NCI-H146 treated with DMSO at 0.1 percent for 48 hours (cell line): ENCODE measurements at regions not wholly inside any gene's neighbourhood (a gene's known extent, or its start where the extent isn't known, plus 50 kb on each side); places are given as distances from the start of the nearest gene placed in this dataset.
"Not testable (repeated sequence)": the region's sequence is repeated elsewhere in the genome, so short reads cannot be mapped to it uniquely, and the experiment has no call there.

Experiments
- DNase-seq: peaks from one replicate; lab custom pipeline; 2025; ENCODE audit not compliant: unreplicated experiment; lab: John Stamatoyannopoulos, UW

DNA sequence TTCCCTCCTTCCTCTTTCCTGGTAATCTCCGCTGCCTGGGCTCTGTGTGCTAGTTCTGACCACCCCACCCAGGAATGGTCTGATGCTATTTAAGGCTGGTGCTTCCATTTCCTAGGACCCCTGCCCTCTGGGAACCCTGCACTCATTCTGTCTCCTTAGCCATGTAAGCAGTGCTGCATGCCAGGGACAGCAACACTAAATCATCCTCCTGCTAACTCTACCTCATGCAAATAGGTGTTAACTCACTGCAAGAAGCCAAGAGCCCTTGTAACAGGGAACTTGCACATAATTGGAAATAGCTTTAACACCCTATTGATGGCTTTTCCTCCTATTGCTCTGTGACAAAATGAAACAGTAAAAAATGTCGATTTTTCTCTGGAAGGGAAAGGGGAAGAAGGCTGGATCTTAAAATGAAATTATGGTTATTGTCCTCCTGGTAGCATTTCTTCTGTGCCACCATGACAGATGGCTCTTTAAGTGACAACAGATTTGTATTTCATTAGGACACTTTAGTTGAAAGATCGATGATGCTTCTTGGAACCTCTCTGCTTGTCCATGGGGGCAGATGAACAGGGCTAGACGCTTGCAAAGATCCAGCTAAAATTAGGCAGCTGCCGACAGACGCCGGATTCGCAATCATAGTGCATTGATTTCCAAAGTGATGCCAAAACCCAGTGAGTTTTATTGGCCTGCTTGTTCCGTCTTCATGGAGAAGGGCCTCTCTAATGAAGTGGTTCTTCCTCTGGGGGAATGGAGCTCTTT is 551.7 kb downstream of the MATN1 start:
- no peak for DNase-seq

DNA sequence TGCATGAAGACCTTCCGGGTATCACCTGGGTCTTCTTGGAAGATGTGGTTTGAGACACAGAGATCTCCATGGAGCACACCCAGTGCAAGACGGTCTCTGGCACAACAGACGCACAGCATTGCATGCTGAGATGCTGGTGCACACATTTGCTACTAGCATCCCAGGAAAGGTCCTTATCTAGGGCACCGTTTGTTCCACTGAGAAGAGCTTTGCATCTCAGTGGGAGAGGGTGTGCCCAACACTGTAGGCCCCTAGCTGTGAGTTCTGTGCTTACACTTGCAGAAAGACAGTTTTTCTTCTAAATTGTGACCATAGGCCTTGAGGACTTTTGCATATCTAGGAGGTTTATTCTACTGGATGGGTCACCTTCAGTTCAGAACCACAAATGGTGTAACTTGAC is 554.1 kb downstream of the MATN1 start:
- DNase-seq, result no peak

DNA sequence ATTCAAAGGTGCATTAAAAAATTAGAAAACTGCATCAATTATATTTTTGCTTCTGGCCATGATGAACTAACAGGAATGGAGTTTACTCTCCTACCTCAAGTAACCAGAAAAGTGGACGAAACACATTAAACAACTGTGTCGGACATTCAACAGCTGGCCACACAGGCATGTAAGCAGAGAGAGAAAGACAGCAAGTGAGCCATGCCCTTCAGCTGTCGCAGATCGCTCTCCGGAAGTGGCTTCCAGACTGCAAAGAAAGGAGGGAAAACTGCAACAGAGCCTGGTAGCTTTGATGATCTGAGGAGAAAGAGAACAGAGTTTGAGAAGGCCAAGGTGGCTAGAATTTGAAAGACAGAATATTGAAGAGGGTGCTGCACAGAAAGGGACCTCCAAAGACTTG is 557.2 kb downstream of the MATN1 start:
- no peak for DNase-seq

DNA sequence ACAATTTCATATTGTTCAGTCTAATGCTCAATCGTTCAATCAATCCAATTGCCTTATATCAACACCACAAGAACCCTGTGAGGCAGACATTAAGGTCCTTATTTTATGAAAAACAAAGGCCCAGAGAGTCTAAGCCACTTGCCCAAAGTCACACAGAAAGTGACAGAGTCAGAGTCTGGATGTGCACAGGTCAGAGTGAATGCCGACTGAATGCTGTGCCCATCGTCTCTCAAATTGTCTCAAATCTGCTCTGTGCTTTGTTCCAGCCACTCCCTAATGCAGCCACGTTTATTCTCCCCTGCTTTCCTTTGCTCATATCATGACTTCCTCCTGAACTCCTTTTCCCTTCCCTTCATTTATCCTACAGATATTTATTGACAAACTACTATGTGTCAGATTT is 558.3 kb downstream of the MATN1 start:
- DNase-seq, result no peak

DNA sequence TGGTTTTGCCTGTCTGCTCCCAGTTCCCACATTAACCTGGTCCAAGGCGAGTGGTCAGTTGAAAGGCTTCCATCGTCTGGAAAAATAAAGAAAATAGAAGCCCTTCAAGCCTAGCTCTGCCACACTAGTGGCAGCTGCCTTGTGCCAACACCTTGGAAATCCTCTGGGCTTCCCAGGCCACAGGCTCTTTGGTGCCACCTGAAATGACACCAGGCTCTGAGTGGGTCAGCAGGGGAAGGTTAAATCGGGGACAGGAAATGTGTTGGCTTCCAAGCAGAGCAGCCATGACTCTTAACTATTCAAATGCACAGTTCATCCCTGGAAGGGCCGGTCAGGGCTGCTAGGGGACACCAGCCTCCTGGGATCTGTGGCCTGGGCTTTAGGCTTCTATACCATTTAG is 558.7 kb downstream of the MATN1 start:
- DNase-seq, result no peak

DNA sequence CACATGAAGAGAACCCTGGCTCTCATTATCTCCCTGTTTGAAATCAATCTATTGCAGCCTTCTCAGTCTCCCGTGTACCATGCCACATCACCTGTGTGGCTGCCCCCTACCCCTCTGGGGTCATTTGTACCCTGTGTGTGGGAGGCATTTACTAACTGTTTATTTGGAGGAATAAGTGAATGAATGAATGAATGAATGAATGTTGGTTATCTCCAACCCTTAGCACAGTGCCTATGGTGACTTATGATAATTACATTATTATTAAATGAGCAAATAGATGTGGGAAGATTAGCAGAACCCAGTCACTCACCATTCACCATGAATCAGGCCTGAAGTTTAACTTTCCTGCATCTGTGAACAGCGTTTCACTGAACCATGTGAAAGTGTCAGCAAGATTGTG is 560.8 kb downstream of the MATN1 start:
- DNase-seq, result no peak

DNA sequence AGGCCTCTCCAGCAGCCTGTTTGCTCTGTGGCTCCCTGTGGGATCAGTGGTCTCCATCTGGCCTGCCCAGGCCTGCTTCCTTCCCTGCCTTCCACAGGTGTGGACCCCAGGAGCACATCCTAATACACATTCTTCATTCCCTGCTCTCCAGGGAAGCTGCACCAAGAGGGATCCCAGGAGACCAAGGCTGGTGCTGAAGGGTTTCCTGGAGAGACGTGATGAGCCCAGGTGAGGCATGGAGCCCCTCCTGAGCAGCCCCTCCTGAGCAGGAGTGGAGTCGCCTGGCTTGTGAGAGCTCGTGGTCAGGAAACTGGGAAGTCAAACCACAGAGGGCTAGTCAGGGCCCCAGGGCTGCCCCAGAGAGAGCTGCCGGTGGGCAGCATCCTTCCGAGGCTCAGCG is 561.4 kb downstream of the MATN1 start:
- no peak for DNase-seq

DNA sequence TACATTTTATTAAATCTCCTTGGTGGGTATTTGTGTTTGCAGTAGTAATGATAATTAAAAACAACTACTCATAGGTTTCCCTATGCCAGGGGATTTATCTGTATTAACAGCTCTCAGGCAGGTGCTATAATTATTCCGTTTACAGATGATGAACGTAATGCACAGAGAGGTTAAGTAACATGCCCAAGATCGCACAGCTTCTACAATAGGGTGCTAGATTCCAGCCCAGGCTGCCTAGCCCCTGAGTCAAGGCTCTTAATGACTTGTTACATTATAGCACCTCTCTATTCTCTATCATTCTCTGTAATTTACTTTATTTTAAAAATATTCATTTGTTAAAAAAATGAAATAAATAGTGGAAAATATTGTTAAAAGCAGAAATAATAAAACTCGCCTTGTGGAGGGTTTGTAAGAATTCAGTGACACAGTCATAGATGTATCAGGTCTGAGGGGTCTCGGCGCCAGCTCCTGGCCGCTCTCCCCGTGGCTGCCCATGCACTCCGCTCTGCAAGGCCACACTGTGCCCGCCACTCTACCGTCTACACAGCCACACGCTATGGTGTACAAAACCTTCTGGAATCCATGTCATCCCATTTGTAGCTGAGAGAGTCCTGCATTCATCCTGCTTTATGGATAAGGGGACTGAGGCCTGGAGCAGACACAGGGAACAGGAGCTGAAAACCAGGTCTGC is 562.2 kb downstream of the MATN1 start:
- no peak for DNase-seq

DNA sequence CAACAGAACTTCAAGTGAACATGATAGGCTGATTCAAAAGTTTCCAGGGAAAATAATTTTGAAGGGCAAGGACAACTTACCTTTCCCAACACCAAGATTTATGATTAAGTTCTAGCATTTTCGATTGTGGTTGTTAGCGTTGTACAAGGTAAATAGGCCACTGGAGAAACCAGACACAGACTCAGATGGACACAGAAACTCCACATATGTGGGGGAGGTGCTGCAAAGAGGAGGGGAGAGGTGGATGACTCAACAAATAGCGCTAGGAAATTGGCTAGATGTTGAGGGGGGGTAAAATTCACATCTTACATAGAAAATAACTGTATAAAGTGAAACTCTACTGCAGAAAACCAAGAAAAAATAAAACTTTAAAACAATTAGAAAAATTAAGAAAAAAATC is 564.4 kb downstream of the MATN1 start:
- DNase-seq, result no peak

DNA sequence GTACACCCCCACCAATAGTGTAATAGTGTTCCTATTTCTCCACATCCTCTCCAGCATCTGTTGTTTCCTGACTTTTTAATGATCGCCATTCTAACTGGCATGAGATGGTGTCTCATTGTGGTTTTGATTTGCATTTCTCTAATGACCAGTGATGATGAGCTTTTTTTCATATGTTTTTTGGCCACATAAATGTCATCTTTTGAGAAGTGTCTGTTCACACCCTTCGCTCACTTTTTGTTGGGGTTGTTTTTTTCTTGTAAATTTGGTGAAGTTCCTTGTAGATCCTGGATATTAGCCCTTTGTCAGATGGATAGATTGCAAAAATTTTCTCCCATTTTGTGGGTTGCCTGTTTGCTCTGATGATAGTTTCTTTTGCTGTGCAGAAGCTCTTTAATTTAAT is 567.7 kb downstream of the MATN1 start:
- DNase-seq, result not testable (repeated sequence)

DNA sequence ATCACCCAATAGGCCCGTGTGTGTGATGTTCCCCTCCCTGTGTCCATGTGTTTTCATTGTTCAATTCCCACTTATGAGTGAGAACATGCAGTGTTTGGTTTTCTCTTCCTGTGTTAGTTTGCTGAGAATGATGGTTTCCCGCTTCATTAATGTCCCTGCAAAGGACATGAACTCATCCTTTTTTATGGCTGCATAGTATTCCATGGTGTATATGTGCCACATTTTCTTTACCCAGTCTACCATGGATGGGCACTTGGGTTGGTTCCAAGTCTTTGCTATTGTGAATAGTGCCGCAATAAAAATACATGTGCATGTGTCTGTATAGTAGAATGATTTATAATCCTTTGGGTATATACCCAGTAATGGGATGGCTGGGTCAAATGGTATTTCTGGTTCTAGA is 568.1 kb downstream of the MATN1 start:
- DNase-seq, result not testable (repeated sequence)

DNA sequence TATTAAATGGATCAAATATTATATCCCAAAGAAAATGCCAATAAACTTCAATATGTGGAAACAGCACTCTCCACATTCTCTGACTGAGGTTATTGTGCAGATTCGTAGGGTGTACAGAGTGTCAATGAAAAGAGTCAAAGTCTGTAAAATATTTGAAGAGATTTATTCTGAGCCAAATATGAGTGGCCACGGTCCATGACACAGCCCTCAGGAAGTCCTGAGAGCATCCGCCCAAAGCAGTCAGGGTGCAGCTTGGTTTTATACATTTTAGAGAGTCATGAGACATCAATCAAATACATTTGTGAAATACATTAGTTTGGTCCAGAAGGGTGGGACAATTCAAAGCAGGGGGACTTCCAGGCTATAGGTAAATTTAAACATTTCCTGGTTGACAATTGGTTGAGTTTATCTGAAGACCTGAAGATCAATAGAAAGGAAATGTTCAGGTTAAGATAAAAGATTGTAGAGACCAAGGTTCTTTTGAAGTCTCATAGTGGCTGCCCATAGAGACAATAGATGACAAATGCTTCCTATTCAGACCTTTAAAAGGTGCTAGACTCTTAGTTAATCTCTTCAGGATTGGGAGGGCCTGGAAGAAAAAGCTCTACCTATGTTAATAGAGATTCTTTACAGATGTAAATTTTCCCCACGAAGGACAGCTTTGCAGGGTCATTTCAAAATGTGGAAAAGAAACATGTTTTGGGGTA is 569.5 kb downstream of the MATN1 start:
- DNase-seq, result no peak

DNA sequence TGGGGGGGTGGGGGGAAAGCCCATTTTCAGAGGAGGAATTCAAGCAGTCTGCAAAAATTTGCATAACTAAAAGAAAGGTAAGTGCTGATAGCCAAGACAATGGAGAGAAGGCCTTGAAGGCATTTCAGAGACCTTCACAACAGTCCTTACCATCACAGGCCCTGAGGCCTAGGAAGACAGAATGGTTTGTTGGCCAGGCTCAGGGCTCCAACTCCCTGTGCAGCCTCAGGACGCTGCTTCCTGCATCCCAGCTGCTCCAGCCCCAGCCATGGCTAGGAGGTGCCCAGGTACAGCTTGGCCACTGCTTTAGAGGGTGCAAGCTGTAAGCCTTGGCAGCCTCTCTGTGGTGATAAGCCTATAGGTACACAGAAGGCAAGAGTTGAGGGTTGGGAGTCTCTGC is 571.6 kb downstream of the MATN1 start:
- no peak for DNase-seq

DNA sequence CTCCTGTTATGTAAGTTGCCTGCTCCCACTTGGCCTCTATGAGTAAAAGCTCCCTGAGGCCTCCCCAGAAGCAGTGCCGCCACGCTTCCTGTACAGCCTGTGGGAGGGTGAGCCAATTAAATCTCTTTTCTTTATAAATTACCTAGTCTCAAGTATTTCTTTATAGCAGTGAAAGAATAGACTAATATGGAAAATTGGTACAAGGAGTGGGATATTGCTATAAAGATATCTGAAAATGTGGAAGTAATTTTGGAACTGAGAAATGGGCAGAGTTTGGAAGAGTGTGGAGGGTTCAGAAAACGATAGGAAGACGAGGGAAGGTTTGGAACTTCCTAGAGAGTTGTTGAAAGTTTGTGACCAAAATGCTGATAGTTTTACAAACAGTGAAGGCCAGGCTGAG is 572.3 kb downstream of the MATN1 start:
- DNase-seq, result no peak

DNA sequence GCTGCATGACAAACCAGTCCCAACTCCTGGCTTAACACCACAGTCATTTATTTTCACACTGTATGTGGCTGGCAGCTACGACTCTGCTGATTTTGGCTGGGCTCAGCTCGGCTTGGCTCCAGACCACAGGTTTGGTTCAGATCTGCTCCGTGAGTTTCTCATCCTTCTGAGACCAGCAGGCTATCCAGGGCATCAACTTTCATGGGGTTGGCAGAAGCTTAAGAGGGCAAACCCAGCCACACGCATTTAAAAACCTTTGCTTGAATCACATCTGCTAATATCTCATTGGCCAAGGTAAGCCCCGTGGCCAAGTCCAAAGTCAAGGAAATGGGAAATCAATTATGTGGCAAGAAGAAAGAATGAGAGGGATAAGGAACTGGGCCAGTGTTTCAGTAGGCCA is 574.2 kb downstream of the MATN1 start:
- DNase-seq, result no peak

DNA sequence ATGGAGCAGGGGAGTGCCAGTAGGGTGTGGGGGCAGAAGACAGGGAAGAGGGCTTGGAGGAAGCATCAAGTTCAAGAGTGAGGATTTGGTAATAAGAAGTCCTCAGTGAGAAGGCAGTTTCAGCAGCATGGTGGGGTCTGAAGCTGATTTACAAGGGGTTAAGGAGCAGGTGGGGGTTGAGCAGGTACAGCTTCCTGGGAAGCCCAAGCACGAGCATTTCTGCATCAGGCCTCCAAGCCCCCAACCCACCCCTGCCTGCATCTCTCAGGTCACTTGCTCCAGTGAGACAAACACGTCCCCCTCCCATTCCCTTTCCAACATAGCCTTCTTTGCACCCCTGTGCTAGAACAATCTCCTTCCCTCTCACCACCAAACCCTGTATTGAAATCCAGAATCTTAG is 574.7 kb downstream of the MATN1 start:
- no peak for DNase-seq

DNA sequence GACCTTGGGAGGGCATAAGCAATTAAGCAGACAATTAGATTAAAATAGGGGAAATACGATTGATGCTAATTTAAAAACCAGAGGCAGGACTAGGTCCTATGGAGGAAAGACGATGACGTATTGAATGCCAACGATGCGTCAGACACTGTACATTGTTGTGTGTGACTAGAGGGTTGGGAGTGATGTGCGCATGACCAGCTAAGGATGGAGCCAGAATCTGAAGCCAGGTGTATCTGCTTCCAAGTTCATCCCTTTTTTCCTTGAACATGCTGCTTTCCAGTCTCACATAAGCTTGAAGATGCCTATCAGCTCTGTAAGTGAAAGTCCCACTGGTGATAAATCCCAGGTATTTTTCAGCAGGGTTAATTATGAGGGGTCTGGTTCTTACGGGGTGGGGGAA is 576.2 kb downstream of the MATN1 start:
- no peak for DNase-seq

DNA sequence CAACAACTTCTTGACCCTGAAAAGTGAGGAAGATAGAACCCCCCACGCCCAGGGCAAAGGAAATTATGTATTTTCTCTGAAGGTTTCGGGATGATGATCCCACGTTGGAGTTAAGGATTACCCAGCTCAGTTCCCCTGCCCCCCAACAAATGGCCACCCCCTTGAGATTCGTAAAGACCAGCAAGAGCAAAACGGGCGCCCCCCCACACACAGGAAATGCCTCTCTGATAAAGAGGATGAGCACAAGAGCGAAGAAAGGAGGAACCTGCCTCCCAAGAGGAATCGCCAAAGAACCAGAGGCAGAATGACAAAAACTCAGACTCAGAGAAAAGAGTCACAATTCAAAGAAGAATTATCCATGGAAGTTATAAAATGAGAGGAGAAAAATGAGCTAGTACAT is 576.9 kb downstream of the MATN1 start:
- no peak for DNase-seq

DNA sequence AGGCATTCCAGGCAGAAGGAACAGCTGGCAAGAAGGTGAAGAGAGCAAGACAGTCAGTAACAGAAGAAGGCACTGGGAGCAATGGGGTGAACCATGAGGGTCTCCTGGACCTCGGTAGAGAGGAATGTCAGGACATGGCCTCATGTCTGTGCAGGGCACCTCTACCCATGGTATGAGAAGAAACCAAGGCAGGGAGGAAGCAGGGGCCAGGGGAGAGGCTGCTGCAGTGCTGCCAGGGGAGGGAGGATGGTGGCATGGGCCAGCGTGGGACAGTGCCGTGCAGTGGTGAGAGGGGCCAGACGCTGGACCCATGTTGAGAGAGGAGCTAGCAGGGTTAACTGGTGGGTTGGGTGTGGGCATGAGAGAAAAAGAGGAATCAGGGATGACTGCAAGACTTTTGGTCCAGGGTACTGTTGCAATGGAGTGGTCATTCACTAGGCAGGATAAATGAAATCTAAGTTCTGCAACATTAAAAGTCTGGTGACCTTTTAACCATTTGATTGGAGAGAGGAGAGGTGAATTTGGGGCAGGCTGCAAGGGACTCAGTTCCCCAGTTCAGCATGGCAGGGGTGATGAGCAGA is 577.6 kb downstream of the MATN1 start:
- DNase-seq, result no peak

DNA sequence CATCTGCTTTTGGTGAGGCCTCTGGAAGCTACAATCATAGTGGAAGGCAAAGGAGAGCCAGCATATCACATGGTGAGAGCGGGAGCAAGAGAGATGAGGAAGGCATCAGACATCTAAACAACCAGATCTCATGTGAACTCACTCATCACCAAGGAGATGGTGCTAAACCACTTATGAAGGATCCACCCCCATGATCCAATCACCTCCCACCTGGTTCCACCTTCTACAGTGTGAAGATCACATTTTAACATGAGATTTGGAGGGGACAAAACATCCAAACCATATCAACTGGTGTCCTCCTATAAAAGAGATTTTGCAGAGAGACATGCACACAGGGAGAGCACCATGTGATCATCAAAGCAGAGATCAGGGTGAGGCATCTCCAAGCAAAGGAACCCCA is 578.6 kb downstream of the MATN1 start:
- no peak for DNase-seq

DNA sequence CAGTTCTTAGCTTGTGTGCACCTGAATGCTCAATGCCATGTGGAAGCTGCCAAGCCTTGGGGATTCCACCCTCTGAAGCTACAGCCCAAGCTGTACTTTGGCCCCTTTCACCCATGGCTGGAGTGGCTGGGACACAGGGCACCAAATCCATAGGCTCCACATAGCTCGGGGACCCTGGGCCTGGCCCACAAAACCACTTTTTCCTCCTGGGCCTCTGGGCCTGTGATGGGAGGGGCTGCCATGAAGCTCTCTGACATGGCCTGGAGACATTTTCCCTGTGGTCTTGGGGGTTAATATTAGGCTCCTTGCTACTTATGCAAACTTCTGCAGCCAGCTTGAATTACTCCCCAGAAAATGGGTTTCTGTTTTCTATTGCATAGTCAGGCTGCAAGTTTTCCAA is 579.9 kb downstream of the MATN1 start:
- DNase-seq, result no peak

DNA sequence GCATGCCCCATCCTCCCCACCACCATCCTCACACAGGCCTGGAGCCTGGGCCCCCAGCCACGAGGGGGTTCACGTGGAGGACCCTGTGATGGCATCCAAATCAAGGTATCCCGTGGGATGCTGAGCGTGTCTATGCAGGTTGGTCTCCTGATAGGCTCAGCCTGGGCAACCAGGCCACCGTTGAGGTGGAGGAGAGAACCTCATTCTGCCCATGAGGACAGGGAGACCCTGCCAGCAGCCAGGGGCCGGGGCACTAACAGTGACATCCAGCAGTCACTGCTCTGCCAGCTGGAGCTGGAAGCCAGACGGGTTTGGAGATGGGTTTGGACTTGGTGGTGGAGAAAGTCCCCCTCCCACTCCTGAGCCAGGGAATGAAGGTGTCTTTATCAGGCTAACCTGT is 582.8 kb downstream of the MATN1 start:
- DNase-seq, result no peak
